ENCODE measurements at regions not wholly inside any gene's neighbourhood (a gene's known extent, or its start where the extent isn't known, plus 50 kb on each side); places are given as distances from the start of the nearest gene placed in this dataset.

DNA sequence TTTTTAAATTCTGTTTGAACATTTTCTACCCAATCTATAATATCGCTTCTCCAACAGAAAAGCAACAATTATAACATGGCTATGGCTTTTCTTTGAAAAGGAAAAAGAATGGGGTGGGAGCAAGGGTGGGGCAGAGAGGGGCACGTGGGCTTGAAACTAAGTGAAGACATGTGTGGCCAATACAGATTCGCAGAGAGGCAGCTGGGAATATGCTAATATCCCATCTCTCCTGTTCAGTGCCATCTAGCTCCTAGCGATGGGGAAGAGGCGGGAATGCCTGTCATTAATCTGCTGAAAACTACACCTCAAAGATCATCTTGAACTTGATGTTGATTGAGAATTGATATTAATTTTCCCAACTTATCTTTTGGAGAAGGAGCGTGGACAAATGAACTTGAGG lies 65.5 kb upstream of the ITGA6 start:
- peaks cover 0 to 2% (median 0%) of the 10 kb centered on the region in 7 donors for H3K9me3 Mint-ChIP-seq
- no peak for TF ChIP-seq CTCF (IDR thresholded peaks at IDR 0.05)
- H3K4me3 ChIP-seq (replicated peaks in 1 of 3; ENCODE audit: low read depth in 2 of 3, low read length in 3 of 3): no peak overlapping the region
- no peak overlapping the region for H3K27ac ChIP-seq (ENCODE audit: low read depth in 1 of 2, low read length in 2 of 2)
- H3K4me2 ChIP-seq (replicated peaks; ENCODE audit: extremely low read depth, low read length, poor library complexity, severe bottlenecking): no peak overlapping the region
- H3K9me3 ChIP-seq (replicated peaks in 1 of 2; ENCODE audit: control insufficient read depth in 1 of 2, insufficient read depth in 1 of 2, low read length in 2 of 2): no peaks in the 10 kb centered on the region
- H3K36me3 Mint-ChIP-seq: no peaks in the 10 kb centered on the region
- no peak overlapping the region for H2AFZ ChIP-seq (ENCODE audit: insufficient read depth, low read depth, low read length, poor library complexity, severe bottlenecking)
- H4K20me1 ChIP-seq (ENCODE audit: insufficient read depth, low read length): no peaks in the 10 kb centered on the region
- peaks cover 0 to 6% (median 2%) of the 10 kb centered on the region in 3 donors for H3K27me3 Mint-ChIP-seq (ENCODE audit: low read depth in 3 of 3)
- no peaks in the 10 kb centered on the region for H3K36me3 ChIP-seq (replicated peaks in 1 of 2; ENCODE audit: control insufficient read depth in 1 of 2, insufficient read depth in 2 of 2, low read length in 2 of 2)
- DNase-seq: no peak
- no peak overlapping the region for H3K9ac ChIP-seq (ENCODE audit: insufficient read depth, low read length, poor library complexity, severe bottlenecking)
- intact Hi-C loops (cut with micrococcal nuclease): no loop called here
- no CpG with 5 or more reads among the region's 6 CpGs for WGBS (ENCODE audit: insufficient coverage)
- no peak overlapping the region for H3K4me3 Mint-ChIP-seq
- H3K4me1 Mint-ChIP-seq: peaks cover 6% of the 10 kb centered on the region
- H3K27ac Mint-ChIP-seq: no peak overlapping the region
- no peaks in the 10 kb centered on the region for H3K4me1 ChIP-seq (ENCODE audit: control insufficient read depth in 1 of 2, insufficient read depth in 2 of 2, low read length in 2 of 2)
- no peaks in the 10 kb centered on the region for H3K79me2 ChIP-seq (ENCODE audit: insufficient read depth, low read length)
- no peaks in the 10 kb centered on the region for H3K27me3 ChIP-seq (ENCODE audit: control insufficient read depth in 2 of 2, insufficient read depth in 2 of 2, low read length in 2 of 2)

DNA sequence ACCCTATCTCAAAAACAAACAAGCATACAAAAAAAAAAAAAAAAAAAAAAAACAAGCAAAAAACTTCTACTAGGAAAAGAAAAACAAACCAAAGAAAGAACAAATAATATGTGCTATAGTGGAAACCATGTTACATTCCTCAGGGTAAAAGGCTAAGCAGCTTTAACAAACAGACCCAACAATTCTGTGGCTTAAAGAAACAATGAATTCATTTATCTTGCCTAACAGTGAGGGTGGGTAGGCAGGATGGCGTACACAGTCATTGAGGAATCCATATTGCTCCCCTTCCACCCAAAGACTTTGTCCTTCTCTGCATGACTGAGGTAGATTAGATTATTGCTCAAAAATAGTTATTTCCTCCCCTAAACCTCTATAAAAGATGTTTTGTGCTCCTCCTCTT lies 63.1 kb upstream of the ITGA6 start:
- H3K36me3 Mint-ChIP-seq: no peaks in the 10 kb centered on the region
- TF ChIP-seq CTCF (IDR thresholded peaks at IDR 0.05): no peak
- Histone ChIP-seq H3K27ac (ENCODE audit: low read depth in 1 of 2, low read length in 2 of 2) (no peak overlapping the region), H3K27me3 (ENCODE audit: control insufficient read depth in 2 of 2, insufficient read depth in 2 of 2, low read length in 2 of 2) (no peaks in the 10 kb centered on the region), H3K36me3 (replicated peaks in 1 of 2; ENCODE audit: control insufficient read depth in 1 of 2, insufficient read depth in 2 of 2, low read length in 2 of 2) (no peaks in the 10 kb centered on the region), H2AFZ (ENCODE audit: insufficient read depth, low read depth, low read length, poor library complexity, severe bottlenecking) (no peak overlapping the region), H3K9me3 (replicated peaks in 1 of 2; ENCODE audit: control insufficient read depth in 1 of 2, insufficient read depth in 1 of 2, low read length in 2 of 2) (peaks cover 0 to 7% of the 10 kb centered on the region in 2 donors), H3K4me3 (replicated peaks in 1 of 3; ENCODE audit: low read depth in 2 of 3, low read length in 3 of 3) (no peak overlapping the region), H3K4me2 (replicated peaks; ENCODE audit: extremely low read depth, low read length, poor library complexity, severe bottlenecking) (no peak overlapping the region), H3K9ac (ENCODE audit: insufficient read depth, low read length, poor library complexity, severe bottlenecking) (no peak overlapping the region), H4K20me1 (ENCODE audit: insufficient read depth, low read length) (no peaks in the 10 kb centered on the region), H3K4me1 (ENCODE audit: control insufficient read depth in 1 of 2, insufficient read depth in 2 of 2, low read length in 2 of 2) (no peaks in the 10 kb centered on the region), H3K79me2 (ENCODE audit: insufficient read depth, low read length) (no peaks in the 10 kb centered on the region)
- H3K9me3 Mint-ChIP-seq: peaks cover 1 to 12% (median 5%) of the 10 kb centered on the region in 7 donors
- no peak overlapping the region for H3K4me3 Mint-ChIP-seq
- no peak for DNase-seq
- intact Hi-C loops (cut with micrococcal nuclease): no loop called here
- H3K27me3 Mint-ChIP-seq (ENCODE audit: low read depth in 3 of 3): peaks cover 0 to 3% (median 2%) of the 10 kb centered on the region in 3 donors
- no CpG with 5 or more reads among the region's 1 CpG for WGBS (ENCODE audit: insufficient coverage)
- no peak overlapping the region for H3K27ac Mint-ChIP-seq
- H3K4me1 Mint-ChIP-seq: peaks cover 6% of the 10 kb centered on the region
